Mucosa of descending colon (tissue), 3 donors: ENCODE measurements at regions not wholly inside any gene's neighbourhood (a gene's known extent, or its start where the extent isn't known, plus 50 kb on each side); places are given as distances from the start of the nearest gene placed in this dataset.

Experiments
- ATAC-seq: fragments of 200-7000 bp; cut with Tn5 transposase; one replicate; pipeline ENCODE4 v1.9.1; 2020; ENCODE audit warnings: mild to moderate bottlenecking, moderate library complexity
- DNase-seq, 3 donors: peaks; one replicate each; pipeline ENCODE4 v3.0.0-alpha.2; 2020
- H3K36me3 ChIP-seq: fragments of 200-600 bp; one replicate; pipeline ENCODE4 v1.8.0; 2021; ENCODE audit warnings: low read depth, mild to moderate bottlenecking
- H3K4me1 ChIP-seq: fragments of 200-600 bp; one replicate; pipeline ENCODE4 v1.8.0; 2021; ENCODE audit warnings: low read depth, mild to moderate bottlenecking
- H3K4me3 ChIP-seq: fragments of 200-600 bp; one replicate; pipeline ENCODE4 v1.8.0; 2021; ENCODE audit warnings: mild to moderate bottlenecking
- H3K9me3 ChIP-seq: fragments of 200-600 bp; one replicate; pipeline ENCODE4 v1.8.0; 2021; ENCODE audit warnings: mild to moderate bottlenecking
- CTCF ChIP-seq: fragments of 200-600 bp; IDR thresholded peaks from one replicate; pipeline ENCODE4 v1.8.0; 2022; ENCODE audit warnings: antibody characterized with exemption, mild to moderate bottlenecking
- intact Hi-C, 2 donors: fragments of 100-400 bp; cut with DNase I in 1 of 2; cut with micrococcal nuclease in 1 of 2; formaldehyde crosslinking; loops; one replicate each; pipeline versions ENCODE4 v1.11.0 to v1.11.1; 2022; cut with DNase I, micrococcal nuclease
- donor health status: DM: no; HTN: no; CAD: no; lungs with moderate emphysema.
- donor health status: DM: no; HTN: no; CAD: no.
- donor health status: DM: no; HTN: yes; CAD: no.

DNA sequence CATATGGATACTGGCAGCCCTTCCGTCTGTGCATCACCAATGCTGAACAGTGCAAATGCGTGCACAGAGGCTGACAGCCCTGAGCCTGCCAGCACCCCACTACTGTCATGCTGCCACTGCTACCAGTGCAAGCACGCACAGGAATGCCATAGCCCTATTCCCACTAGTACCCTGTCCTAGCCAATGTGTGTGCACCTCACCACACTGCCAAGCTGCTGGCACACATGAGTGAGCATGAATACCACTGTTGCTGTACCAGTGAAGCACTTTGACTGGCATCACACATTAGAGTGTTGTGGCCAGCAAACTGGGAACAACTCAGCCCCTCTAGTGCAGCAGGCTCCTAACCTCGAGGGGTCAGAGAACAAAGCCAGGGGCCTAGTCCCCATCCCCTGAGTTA is 102.9 kb upstream of the PCDH10 start:
- Histone ChIP-seq H3K9me3 (peaks cover 17% of the 10 kb centered on the region), H3K4me3 (no peak overlapping the region), H3K4me1 (no peaks in the 10 kb centered on the region), H3K36me3 (no peaks in the 10 kb centered on the region)
- TF ChIP-seq CTCF = no peak
- DNase-seq = no peak
- ATAC-seq = no peak
- intact Hi-C loops = no loop called here

- no peaks in the 10 kb centered on the region for H3K36me3 ChIP-seq
- H3K4me3 ChIP-seq = no peak overlapping the region
- TF ChIP-seq CTCF = no peak
- no peaks in the 10 kb centered on the region for H3K9me3 ChIP-seq
- DNase-seq = no peak
- H3K4me1 ChIP-seq = no peaks in the 10 kb centered on the region
- ATAC-seq = no peak
- intact Hi-C loops = no loop called here
Measured at GRCh38 chr4:133058701-133059100, 90.4 kb upstream of the PCDH10 start.

DNA sequence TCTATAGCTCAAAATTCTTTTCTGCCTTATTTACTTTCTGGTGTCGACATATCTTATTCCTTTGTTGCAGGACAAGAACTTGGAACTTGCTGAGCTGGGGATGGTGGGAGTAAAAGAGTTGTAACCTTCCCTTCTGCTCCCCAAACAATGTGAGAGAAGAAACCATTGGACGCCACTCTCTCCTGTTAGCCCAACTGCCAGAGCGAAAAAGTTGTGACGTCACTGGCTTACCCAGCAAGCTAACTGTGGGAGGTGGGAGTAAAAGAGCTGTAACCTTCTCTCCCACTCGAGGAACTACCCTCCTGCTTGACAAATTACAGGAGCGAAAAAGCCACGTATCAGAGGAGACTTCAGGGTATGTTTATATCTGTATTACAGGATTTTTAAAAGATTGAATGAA is 90.0 kb upstream of the PCDH10 start:
- intact Hi-C loops = no loop called here
- no peak overlapping the region for H3K4me3 ChIP-seq
- ATAC-seq (no peak), DNase-seq (no peak)
- H3K4me1 ChIP-seq = no peaks in the 10 kb centered on the region
- no peaks in the 10 kb centered on the region for H3K9me3 ChIP-seq
- no peak for TF ChIP-seq CTCF
- no peaks in the 10 kb centered on the region for H3K36me3 ChIP-seq

GRCh38 chr4:133062851-133063250 is 86.2 kb upstream of the PCDH10 start:
- ATAC-seq = no peak
- intact Hi-C loops = no loop called here
- Histone ChIP-seq H3K36me3 (no peaks in the 10 kb centered on the region), H3K4me3 (no peak overlapping the region), H3K4me1 (no peaks in the 10 kb centered on the region), H3K9me3 (peaks cover 5% of the 10 kb centered on the region)
- no peak for DNase-seq
- TF ChIP-seq CTCF = no peak

DNA sequence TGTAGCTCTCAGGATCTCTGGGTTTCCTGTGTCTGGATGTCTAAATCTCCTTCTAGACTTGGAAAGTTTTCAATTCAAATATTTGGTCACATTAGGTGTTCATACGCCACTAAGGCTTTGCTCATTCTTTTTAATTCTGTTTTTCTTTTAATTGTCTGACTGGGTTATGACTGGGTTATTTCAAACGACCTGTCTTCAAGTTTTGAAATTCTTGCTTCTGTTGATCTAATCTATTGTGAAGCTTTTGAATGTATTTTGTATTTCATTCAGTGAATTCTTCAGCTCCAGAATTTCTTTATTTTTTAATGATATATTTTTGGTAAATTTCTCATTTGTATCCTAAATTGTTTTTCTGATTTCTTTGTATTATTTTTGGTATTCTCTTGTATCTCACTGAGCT is 81.0 kb upstream of the PCDH10 start:
- peaks cover 29% of the 10 kb centered on the region for H3K9me3 ChIP-seq
- no peaks in the 10 kb centered on the region for H3K36me3 ChIP-seq
- no peaks in the 10 kb centered on the region for H3K4me1 ChIP-seq
- no peak overlapping the region for H3K4me3 ChIP-seq
- intact Hi-C loops = no loop called here
- ATAC-seq = no peak
- no peak for TF ChIP-seq CTCF
- DNase-seq = no peak

- Histone ChIP-seq H3K9me3 (peaks cover under 1% of the 10 kb centered on the region), H3K36me3 (no peaks in the 10 kb centered on the region), H3K4me1 (no peaks in the 10 kb centered on the region), H3K4me3 (no peak overlapping the region)
- DNase-seq = no peak
- no peak for TF ChIP-seq CTCF
- intact Hi-C loops = no loop called here
- no peak for ATAC-seq
Measured at GRCh38 chr4:133081246-133081645, 67.8 kb upstream of the PCDH10 start.
